Osteoblast (primary cell): ENCODE measurements at regions not wholly inside any gene's neighbourhood (a gene's known extent, or its start where the extent isn't known, plus 50 kb on each side); places are given as distances from the start of the nearest gene placed in this dataset.

Experiments
- DNase-seq: peaks from one replicate; pipeline ENCODE4 v3.0.0; 2011; ENCODE audit warnings: low spot score, mixed read lengths; ENCODE audit not compliant: insufficient read length; ENCODE audit errors: missing footprints
- H2AFZ ChIP-seq: 2 replicates; pipeline ENCODE4 v1.6.0; 2011; ENCODE audit warnings: mild to moderate bottlenecking, low read length
- H3K27ac ChIP-seq: 2 replicates; pipeline ENCODE4 v1.5.1; 2011; ENCODE audit warnings: mild to moderate bottlenecking, low read depth, low read length, moderate library complexity
- H3K27me3 ChIP-seq: 2 replicates; pipeline ENCODE4 v1.6.0; 2012; ENCODE audit warnings: mild to moderate bottlenecking, control low read depth, inconsistent platforms, low read length, moderate library complexity; ENCODE audit not compliant: insufficient read depth
- H3K36me3 ChIP-seq: 2 replicates; pipeline ENCODE4 v1.5.1; 2011; ENCODE audit warnings: mild to moderate bottlenecking, low read length, control low read depth, moderate library complexity; ENCODE audit not compliant: insufficient read depth
- H3K4me1 ChIP-seq: 2 replicates; pipeline ENCODE4 v1.5.1; 2011; ENCODE audit warnings: mild to moderate bottlenecking, low read length, control low read depth, moderate library complexity; ENCODE audit not compliant: insufficient read depth
- H3K4me2 ChIP-seq: 2 replicates; pipeline ENCODE4 v1.6.0; 2011; ENCODE audit warnings: mild to moderate bottlenecking, low read length; ENCODE audit not compliant: insufficient read depth
- H3K4me3 ChIP-seq: fragments of 200-600 bp; sonication (generic); 3 replicates; pipeline ENCODE4 v1.5.1; 2012; ENCODE audit warnings: mild to moderate bottlenecking, low read length, inconsistent platforms; ENCODE audit not compliant: insufficient read depth
- H3K79me2 ChIP-seq: 2 replicates; pipeline ENCODE4 v1.6.0; 2012; ENCODE audit warnings: mild to moderate bottlenecking, low read length, control low read depth, inconsistent platforms; ENCODE audit not compliant: insufficient read depth
- H3K9me3 ChIP-seq: 2 replicates; pipeline ENCODE4 v1.5.1; 2011; ENCODE audit warnings: low read depth, low read length, control low read depth
- H4K20me1 ChIP-seq: 2 replicates; pipeline ENCODE4 v1.6.0; 2012; ENCODE audit warnings: mild to moderate bottlenecking, low read length, control low read depth; ENCODE audit not compliant: insufficient read depth
- TF ChIP-seq, protein P1 (sequence below): IDR thresholded peaks from 2 replicates; pipeline ENCODE4 v1.5.1; 2011; ENCODE audit warnings: mild to moderate bottlenecking, low read depth, low read length, moderate library complexity; ENCODE audit errors: extremely low read depth

DNA sequence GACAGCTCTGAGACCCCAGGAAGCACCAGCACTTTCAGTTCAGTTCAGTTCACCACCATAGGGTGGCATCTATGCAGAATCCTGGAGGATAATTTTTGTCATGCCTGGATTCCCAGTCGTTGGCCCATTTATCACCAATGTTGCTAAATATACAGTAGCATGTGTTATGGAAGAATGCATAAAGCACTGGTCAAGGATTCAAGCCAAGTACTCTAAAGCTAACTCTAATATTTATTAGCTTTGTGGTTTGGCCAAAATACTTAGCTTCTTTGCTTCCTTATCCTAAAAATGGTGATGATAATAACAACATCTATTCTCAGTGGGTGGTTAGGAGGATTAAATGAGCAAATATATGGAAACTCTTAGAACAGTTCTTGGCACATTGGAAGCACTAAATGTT is 294.7 kb upstream of the ZC3H12C start:
- H4K20me1 ChIP-seq: no peaks in the 10 kb centered on the region
- H3K4me3 ChIP-seq: no peak overlapping the region
- H3K27ac ChIP-seq: no peak overlapping the region
- no peak overlapping the region for H2AFZ ChIP-seq
- H3K9me3 ChIP-seq: no peaks in the 10 kb centered on the region
- no peak for DNase-seq
- no peaks in the 10 kb centered on the region for H3K36me3 ChIP-seq
- TF ChIP-seq, protein P1, sequence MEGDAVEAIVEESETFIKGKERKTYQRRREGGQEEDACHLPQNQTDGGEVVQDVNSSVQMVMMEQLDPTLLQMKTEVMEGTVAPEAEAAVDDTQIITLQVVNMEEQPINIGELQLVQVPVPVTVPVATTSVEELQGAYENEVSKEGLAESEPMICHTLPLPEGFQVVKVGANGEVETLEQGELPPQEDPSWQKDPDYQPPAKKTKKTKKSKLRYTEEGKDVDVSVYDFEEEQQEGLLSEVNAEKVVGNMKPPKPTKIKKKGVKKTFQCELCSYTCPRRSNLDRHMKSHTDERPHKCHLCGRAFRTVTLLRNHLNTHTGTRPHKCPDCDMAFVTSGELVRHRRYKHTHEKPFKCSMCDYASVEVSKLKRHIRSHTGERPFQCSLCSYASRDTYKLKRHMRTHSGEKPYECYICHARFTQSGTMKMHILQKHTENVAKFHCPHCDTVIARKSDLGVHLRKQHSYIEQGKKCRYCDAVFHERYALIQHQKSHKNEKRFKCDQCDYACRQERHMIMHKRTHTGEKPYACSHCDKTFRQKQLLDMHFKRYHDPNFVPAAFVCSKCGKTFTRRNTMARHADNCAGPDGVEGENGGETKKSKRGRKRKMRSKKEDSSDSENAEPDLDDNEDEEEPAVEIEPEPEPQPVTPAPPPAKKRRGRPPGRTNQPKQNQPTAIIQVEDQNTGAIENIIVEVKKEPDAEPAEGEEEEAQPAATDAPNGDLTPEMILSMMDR: no peak
- no peaks in the 10 kb centered on the region for H3K4me1 ChIP-seq
- no peak overlapping the region for H3K4me2 ChIP-seq
- H3K27me3 ChIP-seq: no peaks in the 10 kb centered on the region
- H3K79me2 ChIP-seq: no peaks in the 10 kb centered on the region

DNA sequence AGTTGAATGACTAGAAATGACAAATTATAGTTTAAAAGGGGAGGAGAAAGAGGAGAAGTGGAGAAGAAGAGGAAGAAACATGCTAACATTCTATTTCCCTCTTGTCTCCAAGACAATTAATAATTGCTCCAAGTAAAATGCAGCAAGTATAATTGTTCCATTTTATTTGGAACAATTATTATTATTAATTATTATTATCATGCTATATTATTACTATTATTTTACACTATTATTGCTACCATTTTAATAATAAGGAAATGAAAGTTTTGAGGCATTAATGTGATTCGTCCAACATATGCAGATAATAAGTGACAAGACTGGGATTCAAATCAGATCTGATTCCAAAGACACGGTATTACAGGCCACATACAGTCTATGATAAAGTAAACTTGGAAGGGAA is 293.6 kb upstream of the ZC3H12C start:
- Histone ChIP-seq H3K27me3 (no peaks in the 10 kb centered on the region), H3K4me2 (no peak overlapping the region), H3K36me3 (no peaks in the 10 kb centered on the region), H3K9me3 (no peaks in the 10 kb centered on the region), H4K20me1 (no peaks in the 10 kb centered on the region), H3K27ac (no peak overlapping the region), H2AFZ (no peak overlapping the region), H3K4me1 (no peaks in the 10 kb centered on the region), H3K4me3 (no peak overlapping the region), H3K79me2 (no peaks in the 10 kb centered on the region)
- DNase-seq: no peak
- TF ChIP-seq, protein P1: no peak

DNA sequence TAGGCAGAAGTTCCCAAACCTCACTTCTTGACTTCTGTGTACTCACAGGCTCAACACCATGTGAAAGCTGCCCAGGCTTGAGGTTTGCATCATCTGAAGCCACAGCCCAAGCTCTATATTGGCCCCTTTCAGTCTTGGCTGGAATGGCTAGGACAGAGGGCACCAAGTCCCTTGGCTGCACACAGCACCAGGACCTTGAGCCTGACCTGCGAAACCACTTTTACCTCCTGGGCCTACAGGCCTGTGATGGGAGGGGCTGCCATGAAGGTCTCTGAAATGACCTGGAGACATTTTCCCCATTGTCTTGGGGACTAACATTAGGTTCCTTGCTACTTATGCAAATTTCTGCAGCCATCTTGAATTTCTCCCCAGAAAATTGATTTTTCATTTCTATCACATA is 288.3 kb upstream of the ZC3H12C start:
- no peak overlapping the region for H3K4me3 ChIP-seq
- no peaks in the 10 kb centered on the region for H3K36me3 ChIP-seq
- no peaks in the 10 kb centered on the region for H3K27me3 ChIP-seq
- H3K27ac ChIP-seq: no peak overlapping the region
- no peak overlapping the region for H2AFZ ChIP-seq
- H3K4me2 ChIP-seq: no peak overlapping the region
- no peaks in the 10 kb centered on the region for H3K79me2 ChIP-seq
- H3K9me3 ChIP-seq: no peaks in the 10 kb centered on the region
- TF ChIP-seq, protein P1: no peak
- no peaks in the 10 kb centered on the region for H4K20me1 ChIP-seq
- DNase-seq: no peak
- no peaks in the 10 kb centered on the region for H3K4me1 ChIP-seq

DNA sequence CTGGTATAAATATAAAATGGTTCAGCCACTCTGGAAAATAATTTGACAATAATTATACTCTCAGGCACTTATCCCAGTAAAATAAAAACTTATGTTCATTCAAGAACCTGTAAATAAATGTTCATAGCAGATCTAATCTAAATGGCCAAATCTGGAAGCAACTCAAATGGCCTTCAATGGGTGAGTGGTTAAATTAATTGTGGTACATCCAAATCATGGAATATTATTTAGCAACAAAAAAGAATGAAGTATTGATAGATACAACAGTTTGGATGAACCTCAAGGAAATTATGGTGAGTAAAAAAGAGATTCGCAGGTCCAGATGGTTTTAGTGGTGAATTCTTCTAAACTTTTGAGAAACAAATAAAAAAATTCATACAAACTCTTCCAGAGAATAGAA is 287.0 kb upstream of the ZC3H12C start:
- H3K27me3 ChIP-seq: no peaks in the 10 kb centered on the region
- no peak overlapping the region for H3K4me2 ChIP-seq
- no peaks in the 10 kb centered on the region for H4K20me1 ChIP-seq
- no peaks in the 10 kb centered on the region for H3K9me3 ChIP-seq
- no peaks in the 10 kb centered on the region for H3K79me2 ChIP-seq
- no peaks in the 10 kb centered on the region for H3K36me3 ChIP-seq
- TF ChIP-seq, protein P1: no peak
- no peak overlapping the region for H2AFZ ChIP-seq
- no peak for DNase-seq
- H3K4me1 ChIP-seq: no peaks in the 10 kb centered on the region
- H3K4me3 ChIP-seq: no peak overlapping the region
- no peak overlapping the region for H3K27ac ChIP-seq
